GM13976 (cell line): ENCODE measurements at regions not wholly inside any gene's neighbourhood (a gene's known extent, or its start where the extent isn't known, plus 50 kb on each side); places are given as distances from the start of the nearest gene placed in this dataset.

Experiments
- DNase-seq: peaks from one replicate; pipeline ENCODE4 v3.0.0; 2012; ENCODE audit warnings: low spot score
- CTCF ChIP-seq: IDR thresholded peaks from 2 replicates; pipeline ENCODE4 v1.5.1; 2012; ENCODE audit warnings: borderline replicate concordance, mild to moderate bottlenecking; ENCODE audit not compliant: insufficient read depth; ENCODE audit errors: extremely low read depth, missing control alignments, control extremely low read depth
- in situ Hi-C: fragments of 300-500 bp; cut with MboI; formaldehyde crosslinking; loops from one replicate; pipeline ENCODE4 v1.12.0; 2022; ENCODE audit warnings: low sequenced_read_pairs, mixed read lengths, inconsistent platforms; ENCODE audit not compliant: unreplicated experiment

DNA sequence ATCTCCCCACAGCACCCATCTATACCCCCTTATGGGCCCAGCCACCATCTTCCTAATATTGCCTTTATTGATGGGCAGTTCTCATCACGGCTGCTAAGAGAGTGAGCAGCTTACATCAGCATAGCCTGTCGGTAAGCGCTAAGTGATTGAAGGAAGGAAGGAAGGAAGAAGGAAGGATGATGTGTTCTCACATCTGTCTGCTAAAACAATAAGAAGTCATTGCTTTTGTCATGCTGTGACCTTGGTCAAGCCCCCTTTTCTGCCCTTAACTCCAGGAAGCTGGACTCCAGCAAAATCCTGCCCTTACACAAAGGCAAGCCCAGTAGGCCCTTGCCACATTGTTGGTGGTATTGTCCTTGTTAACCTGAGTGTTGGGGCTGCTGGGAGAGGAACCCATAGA, 165.0 kb downstream of the ETS2 start:
- DNase-seq = no peak
- in situ Hi-C loops = no loop called here
- no peak for TF ChIP-seq CTCF

DNA sequence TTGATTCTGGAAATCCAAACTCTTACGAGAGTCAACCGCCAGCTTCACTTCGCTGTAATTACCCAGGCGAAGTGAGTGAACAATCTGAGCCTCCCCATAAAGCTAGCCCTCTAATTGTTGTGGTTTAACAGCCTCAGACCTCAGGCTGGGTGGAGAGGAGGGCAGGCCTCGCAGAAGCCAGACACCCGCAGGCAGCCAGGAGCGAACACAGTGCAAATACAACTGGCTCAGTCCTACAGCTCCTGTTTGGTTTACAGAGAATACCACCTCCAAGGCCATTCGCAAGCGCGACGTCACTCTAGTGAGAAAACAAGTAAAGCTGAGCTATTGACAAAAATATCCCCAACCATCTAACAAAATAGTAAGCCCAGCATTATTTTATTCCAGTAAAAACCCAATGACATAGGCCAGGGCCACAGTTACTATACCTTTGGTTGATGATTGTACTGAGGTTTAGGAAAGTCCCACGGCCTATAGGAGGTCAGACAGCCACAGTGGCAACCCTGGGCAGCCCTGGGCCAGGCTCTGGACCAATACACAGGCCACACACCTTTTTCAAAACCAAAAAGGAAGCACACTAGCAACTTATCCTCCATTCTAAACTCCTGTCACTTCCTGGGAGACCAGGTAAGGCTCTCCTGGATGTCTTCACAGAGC, 163.3 kb downstream of the ETS2 start:
- no peak for DNase-seq
- in situ Hi-C loops = no loop called here

GRCh38 chr21:38965910-38966504, 160.3 kb downstream of the ETS2 start:
- TF ChIP-seq CTCF = no peak
- in situ Hi-C loops = no loop called here
- no peak for DNase-seq

More for the DNA sequence above, 163.3 kb downstream of the ETS2 start:
- TF ChIP-seq CTCF = no peak

- DNase-seq = no peak
- in situ Hi-C loops = no loop called here
- no peak for TF ChIP-seq CTCF
Measured at GRCh38 chr21:38965241-38965640, 159.5 kb downstream of the ETS2 start.

- TF ChIP-seq CTCF = no peak
- in situ Hi-C loops = no loop called here
- no peak for DNase-seq
Measured at GRCh38 chr21:38963006-38963405, 157.3 kb downstream of the ETS2 start.

- no peak for DNase-seq
- in situ Hi-C loops = no loop called here
- no peak for TF ChIP-seq CTCF
Measured at GRCh38 chr21:38960251-38960650, 154.5 kb downstream of the ETS2 start.

- DNase-seq = no peak
- in situ Hi-C loops = no loop called here
- no peak for TF ChIP-seq CTCF
Measured at GRCh38 chr21:38959692-38960061, 153.9 kb downstream of the ETS2 start.
